Neuronal stem cell (in vitro differentiated cells): ENCODE measurements at regions not wholly inside any gene's neighbourhood (a gene's known extent, or its start where the extent isn't known, plus 50 kb on each side); places are given as distances from the start of the nearest gene placed in this dataset.

ENCODE experiments used
- DNase-seq: peaks from one replicate; pipeline ENCODE4 v3.0.0-alpha.2; 2013; ENCODE audit warnings: low spot score
- H2AFZ ChIP-seq: one replicate; pipeline ENCODE4 v1.6.1; 2013; ENCODE audit warnings: mild to moderate bottlenecking, low read length, inconsistent platforms
- H2AK5ac ChIP-seq: 2 replicates; pipeline ENCODE4 v1.6.1; 2013; ENCODE audit warnings: low read depth, mild to moderate bottlenecking, inconsistent platforms, low read length, moderate library complexity, mixed read lengths
- H2BK120ac ChIP-seq: 2 replicates; pipeline ENCODE4 v1.6.1; 2013; ENCODE audit warnings: low read depth, mild to moderate bottlenecking, inconsistent platforms, low read length, moderate library complexity, mixed read lengths
- H2BK12ac ChIP-seq: one replicate; pipeline ENCODE4 v1.6.1; 2013; ENCODE audit warnings: low read length, inconsistent platforms
- H2BK15ac ChIP-seq: 2 replicates; pipeline ENCODE4 v1.6.1; 2013; ENCODE audit warnings: mild to moderate bottlenecking, low read length, inconsistent platforms, mixed read lengths
- H2BK5ac ChIP-seq: one replicate; pipeline ENCODE4 v1.6.1; 2013; ENCODE audit warnings: inconsistent platforms, mild to moderate bottlenecking, low read length, moderate library complexity
- H3K14ac ChIP-seq: one replicate; pipeline ENCODE4 v1.6.1; 2013; ENCODE audit warnings: low read length, inconsistent platforms
- H3K18ac ChIP-seq: 2 replicates; pipeline ENCODE4 v1.6.1; 2013; ENCODE audit warnings: low read length, inconsistent platforms
- H3K23ac ChIP-seq: 2 replicates; pipeline ENCODE4 v1.6.1; 2013; ENCODE audit warnings: low read depth, mild to moderate bottlenecking, mixed read lengths, low read length, inconsistent platforms; ENCODE audit not compliant: poor library complexity
- H3K27ac ChIP-seq: replicated peaks from 3 replicates; pipeline ENCODE4 v1.5.1; 2013; ENCODE audit warnings: low read length, inconsistent platforms
- H3K27me3 ChIP-seq, 3 experiments: 2 replicates each; pipeline ENCODE4 v1.6.1; 2013; ENCODE audit warnings: low read length in 3 of 3, mild to moderate bottlenecking in 2 of 3, inconsistent platforms in 1 of 3, low read depth in 1 of 3, mixed read lengths in 1 of 3, moderate library complexity in 1 of 3; ENCODE audit not compliant: control insufficient read depth in 3 of 3, insufficient read depth in 3 of 3
- H3K36me3 ChIP-seq, 2 donors: replicated peaks in 1 of 2; 2 replicates each; pipeline ENCODE4 v1.6.1; 2013; ENCODE audit warnings: low read length in 2 of 2; ENCODE audit not compliant: control insufficient read depth in 2 of 2, insufficient read depth in 2 of 2
- H3K4ac ChIP-seq: 2 replicates; pipeline ENCODE4 v1.6.1; 2013; ENCODE audit warnings: inconsistent platforms, mild to moderate bottlenecking, low read length, moderate library complexity
- H3K4me1 ChIP-seq, 2 donors: 1 replicate in 1 of 2; 2 replicates in 1 of 2; pipeline ENCODE4 v1.6.1; 2013; ENCODE audit warnings: low read length in 2 of 2, low read depth in 1 of 2; ENCODE audit not compliant: control insufficient read depth in 2 of 2, insufficient read depth in 1 of 2
- H3K4me2 ChIP-seq: one replicate; pipeline ENCODE4 v1.6.1; 2013; ENCODE audit warnings: mild to moderate bottlenecking, low read length, inconsistent platforms; ENCODE audit not compliant: insufficient read depth, poor library complexity, severe bottlenecking
- H3K4me3 ChIP-seq, 2 donors: 2 replicates each; pipeline ENCODE4 v1.5.1; 2013; ENCODE audit warnings: low read length in 2 of 2, mild to moderate bottlenecking in 2 of 2, inconsistent platforms in 1 of 2, moderate library complexity in 1 of 2
- H3K79me1 ChIP-seq: one replicate; pipeline ENCODE4 v1.6.1; 2013; ENCODE audit warnings: low read depth, mild to moderate bottlenecking, inconsistent platforms, low read length, moderate library complexity
- H3K9ac ChIP-seq: one replicate; pipeline ENCODE4 v1.6.1; 2013; ENCODE audit warnings: mild to moderate bottlenecking, low read depth, low read length, inconsistent platforms; ENCODE audit not compliant: poor library complexity
- H3K9me3 ChIP-seq, 2 donors: replicated peaks in 1 of 2; 2 replicates each; pipeline versions ENCODE3 to v1.6.1; 2013; ENCODE audit warnings: low read length in 2 of 2, mild to moderate bottlenecking in 2 of 2, inconsistent platforms in 1 of 2, low read depth in 1 of 2, mixed read lengths in 1 of 2, moderate library complexity in 1 of 2; ENCODE audit not compliant: control insufficient read depth in 2 of 2, insufficient read depth in 1 of 2
- H4K8ac ChIP-seq: one replicate; pipeline ENCODE4 v1.6.1; 2013; ENCODE audit warnings: low read depth, mild to moderate bottlenecking, inconsistent platforms, low read length, moderate library complexity
- H4K91ac ChIP-seq: one replicate; pipeline ENCODE4 v1.6.1; 2013; ENCODE audit warnings: low read length, low read depth, mild to moderate bottlenecking, inconsistent platforms; ENCODE audit not compliant: poor library complexity
- WGBS, 2 donors: extraction: QIAGEN DNeasy Blood & Tissue Kit; methylation state at CpG; one replicate each; pipeline ENCODE4 v1.1.7; 2013; ENCODE audit warnings: missing lambda C conversion rate in 2 of 2, mixed read lengths in 1 of 2; ENCODE audit not compliant: insufficient read length in 2 of 2, insufficient replicate concordance in 1 of 2; ENCODE audit errors: extremely low coverage in 2 of 2; 5-methylcytosine and 5-hydroxymethylcytosine counted together

DNA sequence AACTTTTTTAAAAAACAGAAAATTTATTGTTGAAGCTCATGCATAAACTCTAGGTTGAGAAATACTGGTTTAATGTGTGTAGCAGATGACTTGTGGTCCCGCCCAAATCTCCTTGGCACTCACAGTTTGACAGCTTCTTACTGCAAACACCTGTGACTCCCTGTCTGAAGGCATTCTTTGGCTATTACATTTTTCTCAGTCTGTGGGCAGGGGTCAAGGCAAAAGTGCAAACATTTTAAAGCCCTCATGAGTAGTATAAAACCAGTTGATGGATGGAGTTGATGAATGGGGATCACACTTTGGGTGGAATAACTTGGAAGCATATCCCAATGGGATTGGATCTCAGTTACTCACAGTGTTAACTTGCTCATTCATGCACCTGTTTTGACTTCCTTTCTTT is 1007.0 kb upstream of the NUDT12 start:
- no peak overlapping the region for H3K9ac ChIP-seq
- no peak overlapping the region for H3K23ac ChIP-seq
- DNase-seq, result no peak
- H2AK5ac ChIP-seq, result no peak overlapping the region
- H2BK12ac ChIP-seq, result no peak overlapping the region
- H4K91ac ChIP-seq, result no peak overlapping the region
- no peak overlapping the region for H2AFZ ChIP-seq
- no peak overlapping the region for H3K4me3 ChIP-seq
- H4K8ac ChIP-seq, result no peak overlapping the region
- H3K14ac ChIP-seq, result no peak overlapping the region
- H2BK120ac ChIP-seq, result no peak overlapping the region
- no peaks in the 10 kb centered on the region for H3K4me1 ChIP-seq
- no peak overlapping the region for H3K18ac ChIP-seq
- H3K79me1 ChIP-seq, result no peaks in the 10 kb centered on the region
- no peak overlapping the region for H3K4me2 ChIP-seq
- no peak overlapping the region for H3K4ac ChIP-seq
- H3K27ac ChIP-seq, result no peak overlapping the region
- H2BK15ac ChIP-seq, result no peak overlapping the region
- no peak overlapping the region for H2BK5ac ChIP-seq
- no peaks in the 10 kb centered on the region for H3K27me3 ChIP-seq
- no peaks in the 10 kb centered on the region for H3K9me3 ChIP-seq
- no CpG with 5 or more reads among the region's 1 CpG for WGBS, 2 donors
- H3K36me3 ChIP-seq, result no peaks in the 10 kb centered on the region

DNA sequence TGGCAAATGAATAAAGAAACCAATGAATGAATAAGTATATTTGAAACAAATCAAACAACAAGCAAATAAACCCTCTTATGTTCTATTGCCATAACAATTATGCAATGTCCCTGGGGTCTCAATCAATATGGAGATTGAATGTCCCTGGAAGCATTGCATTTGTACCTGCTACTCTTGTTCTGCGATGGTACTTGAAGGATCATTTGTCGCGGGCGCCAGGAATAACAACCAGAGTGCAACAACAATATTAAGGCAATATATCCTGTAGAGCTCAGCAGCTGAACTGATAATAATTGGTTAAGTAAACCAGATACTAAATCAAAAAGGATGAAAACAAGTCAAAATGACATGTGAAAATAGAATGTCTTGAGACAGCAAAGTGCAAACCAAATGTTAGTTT is 1001.9 kb upstream of the NUDT12 start:
- Histone ChIP-seq H3K9ac (no peak overlapping the region), H3K4ac (no peak overlapping the region), H2AK5ac (no peak overlapping the region), H3K18ac (no peak overlapping the region), H3K27me3 (no peaks in the 10 kb centered on the region), H3K4me1 (no peaks in the 10 kb centered on the region), H4K8ac (no peak overlapping the region), H3K23ac (no peak overlapping the region), H2BK5ac (no peak overlapping the region), H3K4me2 (no peak overlapping the region), H2BK15ac (no peak overlapping the region), H2BK120ac (no peak overlapping the region), H4K91ac (no peak overlapping the region), H2AFZ (no peak overlapping the region), H3K79me1 (no peaks in the 10 kb centered on the region), H3K36me3 (no peaks in the 10 kb centered on the region), H2BK12ac (no peak overlapping the region), H3K9me3 (no peaks in the 10 kb centered on the region), H3K4me3 (no peak overlapping the region), H3K27ac (no peak overlapping the region), H3K14ac (no peak overlapping the region)
- WGBS, 2 donors, result no CpG with 5 or more reads among the region's 4 CpGs
- DNase-seq, result no peak

DNA sequence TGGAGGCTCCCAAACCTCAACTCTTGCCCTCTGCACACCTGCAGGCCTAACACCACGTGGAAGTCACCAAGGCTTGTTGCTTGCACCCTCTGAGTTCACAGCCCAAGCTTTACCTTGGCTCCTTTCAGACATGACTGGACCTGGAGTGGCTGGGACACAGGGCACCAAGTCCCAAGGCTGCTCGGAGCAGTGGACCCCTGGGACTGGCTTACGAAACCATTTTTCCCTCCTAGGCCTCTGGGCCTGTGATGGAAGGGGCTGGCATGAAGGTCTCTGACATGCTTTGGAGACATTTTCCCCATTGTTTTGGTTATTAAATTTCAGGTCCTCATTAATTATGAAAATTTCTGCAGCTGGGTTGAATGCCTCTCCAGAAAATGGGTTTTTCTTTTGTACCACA is 994.4 kb upstream of the NUDT12 start:
- no peak overlapping the region for H2AFZ ChIP-seq
- H3K27me3 ChIP-seq, result no peaks in the 10 kb centered on the region
- H3K18ac ChIP-seq, result no peak overlapping the region
- H2AK5ac ChIP-seq, result no peak overlapping the region
- no peaks in the 10 kb centered on the region for H3K36me3 ChIP-seq
- H2BK15ac ChIP-seq, result no peak overlapping the region
- no peak overlapping the region for H2BK120ac ChIP-seq
- no peak overlapping the region for H3K4me2 ChIP-seq
- no peak overlapping the region for H2BK12ac ChIP-seq
- no peak overlapping the region for H3K9ac ChIP-seq
- H3K27ac ChIP-seq, result no peak overlapping the region
- H4K8ac ChIP-seq, result no peak overlapping the region
- H3K23ac ChIP-seq, result no peak overlapping the region
- H3K9me3 ChIP-seq, result peaks cover 3 to 6% of the 10 kb centered on the region in 2 donors
- no peaks in the 10 kb centered on the region for H3K4me1 ChIP-seq
- no peak overlapping the region for H3K4ac ChIP-seq
- no peaks in the 10 kb centered on the region for H3K79me1 ChIP-seq
- no peak overlapping the region for H3K4me3 ChIP-seq
- no CpG with 5 or more reads among the region's 3 CpGs for WGBS, 2 donors
- no peak for DNase-seq
- no peak overlapping the region for H3K14ac ChIP-seq
- no peak overlapping the region for H2BK5ac ChIP-seq
- H4K91ac ChIP-seq, result no peak overlapping the region

DNA sequence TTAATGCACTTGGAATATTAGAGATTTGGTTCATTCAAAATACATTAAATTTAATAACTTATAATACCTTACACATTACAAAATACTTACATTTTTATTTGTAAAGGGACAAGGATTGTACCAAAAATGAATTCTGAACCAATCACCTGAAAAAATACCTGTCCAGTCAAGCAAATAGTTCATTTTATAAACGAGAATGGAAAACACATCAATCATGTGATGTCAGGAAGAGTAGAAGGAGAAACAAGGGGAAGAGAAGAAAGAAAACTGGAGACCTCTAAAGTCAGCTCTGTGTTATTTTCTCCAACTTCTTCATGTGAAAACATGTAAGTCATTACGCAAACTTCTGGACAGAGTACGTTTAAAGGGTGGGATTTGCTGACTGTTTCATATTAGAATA is 989.0 kb upstream of the NUDT12 start:
- no peak overlapping the region for H2BK12ac ChIP-seq
- H2BK120ac ChIP-seq, result no peak overlapping the region
- no peaks in the 10 kb centered on the region for H3K36me3 ChIP-seq
- H2AK5ac ChIP-seq, result no peak overlapping the region
- H3K4me3 ChIP-seq, result no peak overlapping the region
- H3K14ac ChIP-seq, result no peak overlapping the region
- no peak overlapping the region for H4K91ac ChIP-seq
- H3K4me1 ChIP-seq, result peaks cover 0 to 6% of the 10 kb centered on the region in 2 donors
- WGBS, 2 donors, result no CpG with 5 or more reads among the region's 3 CpGs
- no peaks in the 10 kb centered on the region for H3K79me1 ChIP-seq
- H2BK15ac ChIP-seq, result no peak overlapping the region
- H3K27me3 ChIP-seq, result no peaks in the 10 kb centered on the region
- no peak overlapping the region for H3K4me2 ChIP-seq
- no peak overlapping the region for H3K18ac ChIP-seq
- H3K9ac ChIP-seq, result no peak overlapping the region
- no peak overlapping the region for H2BK5ac ChIP-seq
- no peak overlapping the region for H2AFZ ChIP-seq
- H3K9me3 ChIP-seq, result no peaks in the 10 kb centered on the region
- no peak overlapping the region for H4K8ac ChIP-seq
- H3K4ac ChIP-seq, result no peak overlapping the region
- no peak overlapping the region for H3K23ac ChIP-seq
- DNase-seq, result no peak
- H3K27ac ChIP-seq, result no peak overlapping the region
